SHP77 (cell line): ENCODE measurements at regions not wholly inside any gene's neighbourhood (a gene's known extent, or its start where the extent isn't known, plus 50 kb on each side); places are given as distances from the start of the nearest gene placed in this dataset.
"Not testable (repeated sequence)": the region's sequence is repeated elsewhere in the genome, so short reads cannot be mapped to it uniquely, and the experiment has no call there.

Source experiments
- DNase-seq, 2 experiments: peaks; one replicate each; lab custom pipeline; 2025; lab: John Stamatoyannopoulos, UW

DNA sequence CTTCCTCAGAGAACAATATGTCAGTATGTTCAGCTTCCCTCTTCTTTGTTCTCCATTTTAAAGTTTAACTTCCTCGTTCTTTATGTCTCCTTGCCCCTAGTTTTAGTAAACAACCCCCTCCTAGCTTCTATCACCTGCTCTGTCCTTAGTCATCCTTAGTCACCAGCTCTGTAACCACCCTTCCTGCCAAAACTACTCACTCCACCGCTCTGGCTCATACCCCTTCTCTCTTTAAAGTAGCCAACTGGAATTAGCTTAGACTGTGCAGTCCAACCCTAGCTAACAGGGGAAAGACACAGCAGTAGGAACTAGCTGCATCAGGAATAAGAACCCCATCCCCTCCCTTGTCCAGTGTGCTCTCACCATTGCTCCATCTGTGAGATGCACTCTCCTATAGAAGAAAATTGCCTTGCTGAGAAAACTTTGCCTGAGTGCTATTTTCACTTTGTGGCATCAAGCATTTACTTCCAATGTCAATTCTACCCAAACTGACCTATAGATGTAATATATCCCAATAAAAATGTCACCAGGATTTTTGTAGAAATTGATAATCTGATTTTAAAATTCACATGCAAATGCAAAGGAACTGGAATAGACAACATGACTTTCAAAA, 603.2 kb downstream of the C12orf50 start:
- DNase-seq: no peak

DNA sequence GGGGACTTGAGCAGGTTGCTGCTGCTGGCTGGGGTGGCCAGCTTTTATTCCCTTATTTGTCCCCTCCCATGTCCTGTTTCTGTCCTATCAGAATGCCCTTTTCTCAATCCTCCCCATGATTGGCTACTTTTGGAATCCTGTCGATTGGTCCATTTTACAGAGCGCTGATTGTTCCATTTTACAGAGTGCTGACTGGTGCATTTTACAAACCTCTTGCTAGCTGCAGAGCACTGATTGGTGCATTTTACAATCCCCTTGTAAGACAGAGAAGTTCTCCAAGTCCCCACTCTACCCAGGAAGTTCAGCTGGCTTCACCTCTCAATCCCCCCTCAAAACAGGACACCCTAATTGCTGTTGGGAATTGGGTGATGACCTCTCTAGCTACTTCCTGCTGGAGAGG, 608.0 kb downstream of the C12orf50 start:
- DNase-seq: not testable (repeated sequence)

DNA sequence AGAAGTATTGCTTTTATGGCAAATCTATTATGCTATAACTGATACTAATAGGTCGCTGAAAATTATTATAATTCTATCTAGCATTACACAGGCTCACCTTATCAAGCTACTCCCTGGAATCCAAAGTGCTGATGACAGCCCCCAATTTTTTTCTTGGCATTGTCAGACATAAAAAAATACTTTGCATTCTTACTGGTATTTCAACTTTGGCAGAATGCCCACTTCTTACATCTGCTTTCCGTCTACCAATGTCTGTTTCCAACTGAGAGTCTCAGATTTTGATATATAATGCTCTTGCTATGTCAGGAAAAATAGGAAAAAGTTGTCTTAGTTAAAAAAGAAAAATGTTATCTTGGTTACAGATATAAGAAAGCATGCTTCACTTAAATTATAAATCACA, 615.4 kb downstream of the C12orf50 start:
- no peak for DNase-seq

DNA sequence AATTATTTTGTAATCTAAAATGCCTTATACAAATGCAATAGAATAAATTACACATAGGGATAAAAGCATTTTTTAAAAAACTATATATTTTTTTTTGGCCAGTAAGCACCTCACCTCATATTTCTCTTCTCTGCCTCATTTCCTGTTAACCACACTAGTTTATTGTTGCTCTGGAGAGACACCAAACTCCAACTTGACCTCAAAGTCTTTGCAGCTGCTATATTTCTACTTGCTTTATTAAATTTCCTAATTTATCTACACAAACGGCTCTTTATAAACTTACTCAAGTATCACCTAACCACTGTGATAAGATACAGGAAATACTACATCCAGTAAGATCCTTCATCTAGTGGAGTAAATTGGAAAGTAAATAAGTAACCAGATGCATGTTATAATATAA, 622.3 kb downstream of the C12orf50 start:
- DNase-seq: no peak

DNA sequence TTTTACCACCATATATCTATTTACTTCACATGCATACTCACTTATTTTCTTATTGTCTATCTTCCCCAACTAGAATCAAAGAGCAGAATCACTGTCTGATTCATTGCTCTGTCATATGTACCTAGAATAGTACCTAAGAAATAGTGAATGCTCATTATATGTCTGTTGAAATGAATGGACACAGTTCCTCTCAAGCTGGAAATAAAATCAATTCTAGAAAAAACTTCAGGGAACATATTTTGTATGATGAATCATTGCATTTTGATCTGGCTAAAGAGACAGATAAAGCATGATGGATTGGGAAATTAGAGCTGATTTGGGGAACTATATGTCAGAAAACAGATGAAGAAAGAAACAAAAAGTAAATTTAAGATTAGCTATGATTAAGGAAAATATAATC, 623.3 kb downstream of the C12orf50 start:
- no peak for DNase-seq

DNA sequence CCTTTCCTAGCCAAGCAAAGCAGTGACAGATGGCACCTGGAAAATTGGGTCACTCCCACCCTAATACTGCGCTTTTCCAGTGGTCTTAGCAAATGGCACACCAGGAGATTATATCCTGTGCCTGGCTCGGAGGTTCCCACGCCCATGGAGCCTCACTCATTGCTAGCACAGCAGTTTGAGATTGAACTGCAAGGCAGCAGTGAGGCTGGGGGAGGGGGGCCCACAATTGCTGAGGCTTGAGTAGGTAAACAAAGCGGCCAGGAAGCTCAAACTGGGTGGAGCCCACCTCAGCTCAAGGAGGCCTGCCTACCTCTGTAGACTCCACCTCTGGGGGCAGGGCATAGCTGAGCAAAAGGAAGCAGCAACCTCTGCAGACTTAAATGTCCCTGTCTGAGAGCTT, 635.0 kb downstream of the C12orf50 start:
- DNase-seq: not testable (repeated sequence)

DNA sequence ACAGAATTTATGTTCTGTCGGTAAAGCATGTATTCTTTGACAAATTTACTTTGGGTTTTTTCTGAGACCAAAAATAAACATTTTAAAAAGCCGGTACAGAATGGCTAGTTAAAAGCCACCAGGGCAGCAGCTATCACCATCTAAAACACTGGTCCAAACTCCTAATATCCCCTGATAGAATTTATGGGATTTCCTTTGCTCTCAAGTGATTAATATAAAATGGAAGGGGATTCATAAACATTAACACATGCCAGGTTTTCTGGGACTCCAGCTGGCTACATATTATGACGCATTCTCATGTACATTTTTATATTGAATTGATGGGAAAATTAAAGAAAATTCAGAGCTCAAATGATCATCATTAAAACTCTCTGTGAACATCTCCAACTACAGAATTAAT, 640.8 kb downstream of the C12orf50 start:
- no peak for DNase-seq

DNA sequence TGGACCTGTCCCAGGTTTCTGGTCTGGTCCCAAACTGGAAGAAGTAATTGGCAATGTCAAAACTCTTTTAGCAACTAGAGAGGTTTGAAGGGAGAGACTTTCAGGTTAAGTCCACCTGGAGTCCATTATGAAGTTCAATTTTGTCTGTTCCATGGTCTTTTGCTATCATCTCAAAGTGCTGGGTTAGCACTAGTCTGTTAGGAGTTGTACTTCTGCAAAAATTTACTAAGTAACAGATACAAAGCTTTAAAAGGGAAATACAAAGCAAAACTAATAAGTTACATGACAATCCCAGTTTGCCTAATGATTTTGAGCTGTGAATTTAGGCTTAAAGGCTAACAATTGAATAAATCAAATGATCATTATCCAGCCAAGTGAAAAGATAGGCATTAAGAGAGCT, 643.9 kb downstream of the C12orf50 start:
- DNase-seq: no peak

DNA sequence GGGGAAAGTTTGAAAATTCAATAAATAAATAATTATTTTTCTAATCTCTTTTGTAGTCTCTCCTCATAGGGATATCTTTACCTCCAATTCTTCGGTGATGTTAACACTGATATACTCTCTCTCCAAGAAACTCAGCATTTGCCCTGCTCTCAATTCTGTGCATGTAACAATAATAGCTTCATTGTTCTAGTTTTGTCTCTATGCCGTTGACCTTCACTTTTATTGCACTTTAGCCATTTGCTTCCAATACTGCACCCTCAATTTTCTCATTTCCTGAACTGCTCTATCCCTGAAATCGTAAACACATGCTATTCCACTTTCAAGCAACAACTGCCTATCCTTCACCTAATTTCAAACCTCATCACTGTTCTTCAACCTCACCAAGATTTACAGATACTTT, 645.0 kb downstream of the C12orf50 start:
- no peak for DNase-seq

DNA sequence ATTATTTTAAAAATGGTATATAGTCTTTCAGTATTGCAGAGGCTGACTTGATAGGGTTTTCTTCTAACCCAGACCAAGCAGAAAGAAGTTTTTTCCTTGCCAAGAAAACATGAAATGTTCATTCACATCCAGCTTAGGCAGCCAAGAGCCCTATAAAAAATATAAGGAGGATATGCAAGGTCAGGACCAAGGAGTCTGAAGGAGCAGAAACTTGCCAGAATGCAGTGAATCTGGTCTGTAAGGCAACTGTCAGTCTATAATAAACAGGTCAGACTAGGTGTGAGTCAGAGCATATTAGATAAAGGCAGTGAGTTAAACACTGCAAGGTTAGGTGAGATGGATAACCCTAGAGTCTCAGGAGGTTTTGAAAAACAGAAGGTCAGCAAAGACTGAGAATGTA, 645.5 kb downstream of the C12orf50 start:
- no peak for DNase-seq

DNA sequence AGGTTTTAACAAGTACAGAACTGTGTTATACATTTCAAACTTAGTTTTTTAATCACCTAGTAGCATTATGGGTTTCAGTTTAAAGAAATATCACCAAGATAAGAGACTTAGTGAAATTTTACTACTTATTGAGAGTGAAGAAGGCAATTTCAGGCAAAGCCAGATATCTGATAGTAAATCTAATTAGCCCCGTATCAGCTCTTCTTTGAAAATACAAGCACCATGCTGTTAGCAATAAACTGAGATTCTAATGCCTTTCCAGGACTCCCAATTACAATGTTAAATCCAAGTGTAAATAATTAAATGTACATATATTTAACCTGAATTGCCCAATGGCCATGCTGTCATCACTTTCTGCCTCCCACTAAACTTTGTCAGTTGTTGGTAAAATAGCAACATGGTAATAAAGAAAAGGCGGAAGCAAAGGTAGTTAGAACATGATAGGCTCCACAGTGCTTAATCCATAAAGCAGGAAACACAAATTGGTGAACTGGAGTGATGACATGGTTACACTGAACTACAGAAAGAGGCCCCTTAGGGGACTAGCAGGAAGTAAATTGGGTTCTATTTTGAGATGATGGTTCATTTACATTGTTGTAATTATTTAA, 646.1 kb downstream of the C12orf50 start:
- DNase-seq: no peak

DNA sequence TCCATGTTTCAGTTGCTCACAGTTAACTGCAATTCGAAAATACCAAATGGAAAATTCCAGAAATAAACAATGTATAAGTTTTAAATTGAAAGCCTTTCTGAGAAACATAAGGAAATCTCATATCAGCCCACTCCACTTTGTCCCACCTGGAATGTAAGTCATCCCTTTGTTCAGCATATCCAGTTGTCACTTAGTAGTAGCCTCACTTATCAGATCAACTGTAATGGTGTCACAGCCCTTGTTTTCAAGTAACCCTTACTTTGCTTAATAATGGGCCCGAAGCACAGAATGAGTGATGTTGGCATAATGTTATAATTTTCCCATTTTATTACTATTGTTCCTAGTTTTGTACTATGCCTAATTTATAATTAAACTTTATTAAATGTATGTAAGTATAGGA, 646.8 kb downstream of the C12orf50 start:
- no peak for DNase-seq

DNA sequence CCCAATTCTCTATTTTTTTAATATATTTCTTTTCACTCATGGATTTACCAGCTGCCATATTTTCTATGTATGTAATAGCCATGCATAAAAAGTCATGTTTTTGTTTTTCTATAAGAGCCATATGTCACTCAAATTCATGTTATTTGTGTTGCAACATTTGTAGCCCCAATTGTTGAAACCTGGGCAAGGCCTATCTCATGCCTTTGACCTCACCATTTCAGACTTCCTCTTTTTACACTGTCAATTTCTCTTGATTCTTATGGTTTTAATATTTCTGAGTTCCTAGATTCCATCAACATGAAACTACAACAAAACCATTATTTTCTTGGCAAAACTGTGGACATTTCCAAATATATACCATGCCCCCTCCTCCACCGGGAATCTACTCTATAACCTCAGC, 647.5 kb downstream of the C12orf50 start:
- DNase-seq: no peak

DNA sequence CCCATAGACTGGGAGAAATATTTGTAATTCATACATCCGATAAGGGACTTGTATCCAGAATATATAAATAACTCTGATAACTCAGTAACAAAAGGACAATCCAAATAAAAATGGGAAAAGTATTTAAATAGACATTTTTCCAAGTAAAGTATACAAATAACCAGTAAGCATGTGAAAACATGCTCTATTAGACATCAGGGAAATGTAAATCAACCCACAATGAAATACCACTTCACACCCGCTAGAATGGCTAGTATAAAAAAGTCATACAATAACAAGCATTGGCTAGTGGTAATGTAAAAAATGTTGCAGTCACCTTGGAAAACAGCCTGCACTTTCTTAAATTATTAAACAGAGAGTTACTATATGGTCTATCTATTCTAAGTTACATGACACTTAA, 650.7 kb downstream of the C12orf50 start:
- no peak for DNase-seq

DNA sequence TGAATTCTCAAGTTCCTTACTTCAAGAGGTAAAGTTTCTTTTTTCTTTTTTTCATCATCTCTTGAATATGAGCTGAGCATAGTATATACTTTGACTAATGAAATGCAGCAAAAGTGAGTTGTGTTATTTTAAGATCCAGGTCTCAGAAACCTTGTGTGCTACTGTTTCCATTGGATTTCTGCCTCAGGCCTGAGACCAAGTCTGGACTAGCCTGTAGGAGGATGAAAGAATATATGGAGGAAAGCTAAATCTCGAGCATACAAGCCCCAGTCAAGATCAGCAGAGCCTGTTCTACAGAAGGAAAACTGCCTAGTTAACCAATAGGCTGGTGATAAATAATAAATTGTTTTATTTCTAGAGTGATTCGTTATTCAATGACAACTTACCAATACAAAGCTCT, 652.5 kb downstream of the C12orf50 start:
- no peak for DNase-seq

DNA sequence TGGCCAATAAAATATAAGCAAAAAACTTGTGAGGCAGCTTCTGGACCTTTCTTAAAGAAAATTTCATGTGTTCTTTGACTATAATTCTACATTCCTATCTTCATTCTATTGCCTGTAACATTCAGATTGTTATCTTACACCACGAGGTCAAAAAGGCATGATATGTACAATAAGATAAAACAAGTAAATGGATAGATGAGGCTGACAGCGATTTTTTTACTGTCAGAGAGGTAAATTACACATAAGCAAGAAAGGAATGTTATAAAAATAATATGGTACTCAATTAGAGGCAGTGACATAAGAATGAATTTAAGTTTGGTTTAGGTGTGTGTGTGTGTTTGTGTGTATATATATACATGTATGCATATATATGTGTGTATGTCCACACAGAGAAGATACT, 660.0 kb downstream of the C12orf50 start:
- DNase-seq: no peak

DNA sequence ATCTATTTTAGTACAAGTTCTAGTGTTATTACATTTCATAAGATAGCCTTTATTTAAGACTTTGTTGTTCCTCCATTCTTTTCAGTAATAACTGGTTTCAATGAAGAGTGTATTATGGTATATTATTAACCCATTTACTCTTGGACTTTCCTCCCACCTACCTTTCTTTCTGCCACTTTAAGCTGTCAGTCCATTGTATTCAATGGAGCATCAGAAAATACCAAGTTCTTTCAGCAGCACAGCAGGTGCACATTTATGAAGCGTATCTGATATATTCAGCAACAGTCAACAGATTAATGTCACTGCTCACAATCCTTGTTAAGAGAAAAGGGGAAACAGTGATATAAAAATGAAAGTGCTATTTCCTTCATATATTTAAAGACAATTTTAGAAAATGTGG, 660.9 kb downstream of the C12orf50 start:
- peak; percentile 25 to 45 for DNase-seq

DNA sequence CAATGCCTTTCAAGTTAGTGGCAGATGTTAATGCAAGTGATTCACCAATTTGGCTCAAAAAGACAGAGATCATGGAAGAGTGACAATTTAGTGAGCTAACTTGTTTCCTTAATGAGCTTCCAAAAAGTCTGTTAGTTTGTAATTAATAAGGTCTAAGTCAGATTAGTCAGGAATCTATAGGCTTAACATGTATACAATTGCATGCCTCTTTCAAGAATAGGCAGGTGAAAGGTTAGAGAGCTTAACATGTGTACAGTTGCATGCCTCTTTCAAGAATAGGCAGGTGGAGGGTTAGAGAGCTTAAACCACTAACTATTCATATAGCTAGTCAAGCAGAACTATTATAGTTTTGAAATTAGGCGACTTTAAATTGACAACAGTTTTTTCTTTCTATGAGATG, 663.8 kb downstream of the C12orf50 start:
- no peak for DNase-seq

DNA sequence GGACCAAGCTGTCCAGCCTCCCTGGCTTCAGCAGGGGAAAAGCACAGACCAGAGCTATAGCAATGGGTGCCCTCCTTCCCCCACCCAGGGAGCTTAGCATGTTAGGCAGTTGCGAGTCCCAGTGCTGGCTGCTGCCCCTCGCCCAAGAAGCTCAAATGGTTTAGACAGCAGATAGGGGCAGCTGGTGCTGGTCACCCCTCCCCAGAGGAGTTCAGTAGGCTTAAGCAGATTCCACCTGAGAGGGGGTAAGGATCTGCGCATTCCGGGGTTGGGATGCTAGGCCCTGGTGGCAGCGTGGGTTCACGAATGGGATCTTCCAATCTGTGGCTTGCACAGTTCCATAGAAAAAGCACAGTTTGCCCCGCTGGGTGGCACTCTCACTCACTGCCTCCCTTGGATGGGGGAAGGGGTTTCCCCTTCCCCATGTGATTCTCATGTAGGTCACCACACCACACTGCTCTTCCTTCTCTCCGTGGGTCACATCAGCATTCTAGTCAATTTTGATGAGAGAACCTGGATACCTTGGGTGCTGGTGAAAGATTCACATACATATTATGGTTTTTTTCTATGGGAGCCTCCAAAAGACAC, 665.6 kb downstream of the C12orf50 start:
- no peak for DNase-seq

DNA sequence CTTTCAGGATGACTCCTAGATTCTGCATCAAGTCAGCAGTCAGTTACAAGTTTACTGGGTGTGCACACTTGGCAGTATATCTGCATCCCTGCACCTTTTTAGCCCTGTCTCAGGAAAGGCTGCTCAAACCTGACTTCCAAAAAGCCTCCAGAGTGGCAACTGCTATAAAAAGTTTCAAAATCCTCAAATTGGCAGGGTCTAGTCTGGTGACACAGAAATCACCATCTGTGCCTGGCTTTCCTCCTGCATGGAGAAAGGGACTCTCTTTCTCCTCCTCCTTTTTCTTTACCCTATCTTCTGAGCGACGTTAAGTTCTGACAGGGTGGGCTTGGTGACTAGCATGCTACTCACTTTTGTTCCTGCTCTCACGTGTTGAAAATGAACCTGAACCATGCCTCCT, 679.5 kb downstream of the C12orf50 start:
- no peak for DNase-seq

DNA sequence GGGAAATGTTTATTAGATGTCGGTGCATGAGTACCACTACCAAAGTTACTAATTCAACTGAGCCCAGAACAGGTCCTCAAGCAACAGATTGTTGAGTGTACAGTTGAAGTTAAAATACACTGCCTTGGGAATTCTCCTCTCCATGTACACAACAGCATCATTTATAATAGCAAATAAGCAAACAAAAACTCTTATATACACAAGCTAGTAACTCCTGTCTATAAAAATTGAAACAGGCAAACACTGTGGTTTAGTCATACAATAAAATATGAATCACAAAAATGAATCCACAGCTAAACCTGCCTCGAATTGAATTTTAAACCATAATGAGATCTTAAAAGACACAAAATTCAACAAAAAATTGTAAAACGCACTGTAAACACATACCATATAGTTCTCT, 681.1 kb downstream of the C12orf50 start:
- no peak for DNase-seq

DNA sequence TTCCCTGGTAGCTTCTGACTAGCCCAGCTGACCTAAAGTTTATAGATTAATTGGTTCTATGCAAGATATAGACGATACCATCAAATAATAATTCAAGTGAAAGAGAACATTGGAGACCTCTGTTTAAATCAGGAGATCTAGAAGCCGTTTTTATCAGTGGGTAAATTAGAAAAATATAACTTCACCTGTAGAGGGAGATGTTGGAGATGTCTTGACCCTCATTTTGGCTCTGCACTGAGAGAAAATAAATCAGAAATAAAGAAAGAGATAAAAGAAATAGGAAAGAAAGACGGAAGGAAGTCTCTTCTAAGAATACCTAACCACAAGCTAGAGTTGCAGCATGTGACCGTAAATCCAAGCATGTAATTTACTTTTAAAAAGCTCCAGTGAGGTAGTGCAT, 684.5 kb downstream of the C12orf50 start:
- no peak for DNase-seq

DNA sequence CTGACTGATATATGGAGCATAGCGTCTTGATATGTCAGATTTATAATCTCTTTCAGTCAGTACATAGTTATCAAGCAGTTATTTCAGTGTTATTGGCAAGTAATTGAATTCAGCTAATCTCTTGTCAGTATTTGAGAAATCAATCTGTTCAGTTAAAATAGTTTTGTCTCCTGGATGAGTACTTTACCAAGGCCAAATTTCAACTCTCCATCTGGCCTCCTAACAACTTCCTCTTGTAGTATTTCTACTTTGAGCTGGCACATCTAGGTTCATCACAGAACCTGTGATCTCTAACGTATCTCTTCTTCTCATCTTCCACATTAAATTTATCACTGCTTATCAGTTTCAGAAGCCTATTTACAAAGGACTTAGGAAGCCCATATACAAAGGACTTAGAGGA, 690.5 kb downstream of the C12orf50 start:
- DNase-seq: no peak

DNA sequence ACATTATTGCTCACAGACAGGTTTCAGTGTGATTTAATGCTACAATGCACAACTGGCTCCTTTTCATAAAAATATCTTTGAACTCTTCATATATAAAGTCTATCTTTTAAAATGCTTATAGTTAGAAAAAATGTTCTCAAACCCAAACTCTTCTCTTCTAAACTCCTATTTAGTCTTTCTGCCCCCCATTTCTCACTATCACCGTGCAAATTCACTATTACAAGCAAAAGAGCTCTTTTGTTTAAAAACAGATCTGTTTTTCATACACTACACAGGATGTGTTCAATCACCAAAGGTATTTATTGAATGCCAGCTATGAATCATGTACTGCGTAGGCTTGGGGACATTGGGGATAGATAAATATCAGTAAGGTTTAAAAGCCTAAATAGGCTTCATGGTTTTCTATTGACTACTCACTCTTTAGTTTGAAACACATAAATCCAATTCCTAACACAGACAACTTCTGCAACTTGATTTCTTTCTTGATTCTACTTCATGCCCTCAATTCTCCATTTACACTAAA, 692.3 kb downstream of the C12orf50 start:
- DNase-seq: no peak
